ENCODE measurements at regions not wholly inside any gene's neighbourhood (a gene's known extent, or its start where the extent isn't known, plus 50 kb on each side); places are given as distances from the start of the nearest gene placed in this dataset.

GRCh38 chr15:70376929-70377691 is 279.4 kb upstream of the TLE3 start:
- peaks cover 9% of the 10 kb centered on the region in 2 donors for H3K4me1 ChIP-seq (replicated peaks in 1 of 2)
- DNase-seq = peak in 6 of 7 donors; percentile 39 to 86 (median 48)
- H3K9me3 ChIP-seq (replicated peaks in 1 of 3) = no peaks in the 10 kb centered on the region
- peak overlapping the region in 2 of 5 donors; percentile 26 to 35 for H3K27ac ChIP-seq
- H3K27me3 ChIP-seq = no peaks in the 10 kb centered on the region
- 4 to 10% (median 8%) methylated on average over 19 to 21 of the region's 21 CpGs for WGBS, 4 donors
- no peaks in the 10 kb centered on the region for H3K36me3 ChIP-seq (replicated peaks in 1 of 2)
- peak overlapping the region in 1 of 4 donors; percentile 20 for H3K4me3 ChIP-seq
- TF ChIP-seq CTCF (IDR thresholded peaks at IDR 0.05) (no peak), POLR2A (IDR thresholded peaks at IDR 0.05) (no peak)
- intact Hi-C loops (cut with DNase I) = no loop called here

GRCh38 chr15:70376031-70376928 is 278.6 kb upstream of the TLE3 start:
- no peaks in the 10 kb centered on the region for H3K27me3 ChIP-seq
- intact Hi-C loops (cut with DNase I) = no loop called here
- no peaks in the 10 kb centered on the region for H3K9me3 ChIP-seq (replicated peaks in 1 of 3)
- peaks cover 9% of the 10 kb centered on the region in 2 donors for H3K4me1 ChIP-seq (replicated peaks in 1 of 2)
- H3K27ac ChIP-seq = peak overlapping the region in 2 of 5 donors; percentile 26 to 35
- WGBS, 4 donors = 22 to 43% (median 35%) methylated on average over 10 to 12 of the region's 12 CpGs
- DNase-seq = peak in 2 of 7 donors; percentile 12 to 53
- H3K4me3 ChIP-seq = peak overlapping the region in 1 of 4 donors; percentile 20
- H3K36me3 ChIP-seq (replicated peaks in 1 of 2) = no peaks in the 10 kb centered on the region
- no peak for TF ChIP-seq POLR2A (IDR thresholded peaks at IDR 0.05)
- no peak for TF ChIP-seq CTCF (IDR thresholded peaks at IDR 0.05)

GRCh38 chr15:70375586-70375985 is 277.9 kb upstream of the TLE3 start:
- intact Hi-C loops (cut with DNase I) = no loop called here
- no peak overlapping the region for H3K27ac ChIP-seq
- 69 to 78% (median 71%) methylated on average over 3 of the region's 3 CpGs for WGBS, 4 donors
- H3K9me3 ChIP-seq (replicated peaks in 1 of 3) = no peaks in the 10 kb centered on the region
- DNase-seq = no peak
- H3K4me1 ChIP-seq (replicated peaks in 1 of 2) = peaks cover 9% of the 10 kb centered on the region in 2 donors
- H3K36me3 ChIP-seq (replicated peaks in 1 of 2) = no peaks in the 10 kb centered on the region
- TF ChIP-seq CTCF (IDR thresholded peaks at IDR 0.05) (no peak), POLR2A (IDR thresholded peaks at IDR 0.05) (no peak)
- no peak overlapping the region for H3K4me3 ChIP-seq
- no peaks in the 10 kb centered on the region for H3K27me3 ChIP-seq

- no peak overlapping the region for H3K4me3 ChIP-seq
- peak in 6 of 7 donors; percentile 9 to 74 (median 34) for DNase-seq
- H3K36me3 ChIP-seq (replicated peaks in 1 of 2) = no peaks in the 10 kb centered on the region
- 50 to 65% (median 58%) methylated on average over 11 to 13 of the region's 13 CpGs for WGBS, 4 donors
- no peaks in the 10 kb centered on the region for H3K27me3 ChIP-seq
- no peaks in the 10 kb centered on the region for H3K9me3 ChIP-seq (replicated peaks in 1 of 3)
- H3K4me1 ChIP-seq (replicated peaks in 1 of 2) = peaks cover 9% of the 10 kb centered on the region in 2 donors
- no peak for TF ChIP-seq CTCF (IDR thresholded peaks at IDR 0.05)
- TF ChIP-seq POLR2A (IDR thresholded peaks at IDR 0.05) = no peak
- H3K27ac ChIP-seq = no peak overlapping the region
- intact Hi-C loops (cut with DNase I) = no loop called here
Observed at GRCh38 chr15:70375006-70375431, 277.3 kb upstream of the TLE3 start.
